Activated CD4-positive, alpha-beta T cell treated with anti-CD3 and anti-CD28 coated beads, Interleukin-2, amount 50 U/mL, for 24 hours (primary cell): ENCODE measurements at regions not wholly inside any gene's neighbourhood (a gene's known extent, or its start where the extent isn't known, plus 50 kb on each side); places are given as distances from the start of the nearest gene placed in this dataset.
"Not testable (repeated sequence)": the region's sequence is repeated elsewhere in the genome, so short reads cannot be mapped to it uniquely, and the experiment has no call there.

Source experiments
- DNase-seq, 2 donors: peaks; one replicate each; pipeline ENCODE4 v3.0.0-alpha.2; 2020; ENCODE audit warnings: low read depth in 1 of 2, low spot score in 1 of 2

DNA sequence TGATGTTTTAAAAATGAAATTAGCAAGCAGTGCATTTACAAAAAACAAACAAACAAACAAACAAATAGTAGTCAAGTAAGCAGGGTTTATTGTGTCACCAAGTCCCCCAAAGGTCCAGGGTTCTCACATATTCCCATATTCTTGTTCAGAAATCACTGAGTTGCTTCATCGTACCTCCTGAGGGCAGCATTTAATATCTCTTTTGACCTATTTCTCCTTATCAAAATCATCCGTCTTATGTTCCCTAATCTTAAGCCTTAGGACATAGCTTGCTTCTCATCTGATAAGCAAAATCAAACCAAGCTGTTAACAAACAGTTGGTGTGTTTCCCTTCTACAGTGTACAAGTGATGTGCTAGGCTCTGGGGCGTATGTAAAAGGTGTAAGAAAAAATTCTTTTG, 109.5 kb upstream of the MAN2A1 start:
- no peak for DNase-seq

DNA sequence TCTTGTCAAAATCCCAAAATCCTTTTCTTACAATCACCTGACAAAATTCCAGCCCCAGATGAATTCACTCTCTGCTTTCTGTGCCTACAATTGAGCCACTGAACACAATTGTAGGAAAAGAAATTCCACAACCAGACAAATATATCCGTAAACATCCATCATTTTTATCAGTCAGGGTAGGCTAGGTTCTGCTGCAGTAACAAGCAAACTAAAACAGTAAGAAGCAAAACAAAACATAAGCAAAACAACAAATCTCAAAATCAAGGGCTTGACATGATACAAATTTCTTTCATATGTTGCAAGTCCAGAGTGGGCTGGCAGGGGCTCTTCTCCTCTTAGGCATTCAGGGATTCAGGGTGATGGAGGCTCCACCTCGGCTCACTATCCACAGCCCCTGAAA, 114.2 kb upstream of the MAN2A1 start:
- no peak for DNase-seq

DNA sequence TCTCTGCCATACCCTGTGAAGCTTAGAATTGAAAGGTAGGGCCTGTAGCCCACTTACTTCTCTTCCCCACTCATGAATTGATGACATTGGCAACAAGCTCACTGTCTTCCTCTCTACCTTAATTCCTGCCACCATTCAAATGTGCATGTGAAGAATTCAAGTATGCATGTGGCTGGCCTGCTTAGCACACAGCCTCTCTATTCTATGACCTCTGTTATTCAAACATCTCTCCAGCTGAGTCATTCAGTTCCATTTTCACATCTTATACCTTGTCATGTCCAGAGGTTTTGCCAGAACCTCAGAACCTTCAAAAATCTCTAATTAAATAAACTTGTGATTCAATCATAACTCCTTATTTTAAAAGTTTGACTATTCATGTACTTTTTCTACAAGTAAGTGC, 114.7 kb upstream of the MAN2A1 start:
- DNase-seq, result no peak

DNA sequence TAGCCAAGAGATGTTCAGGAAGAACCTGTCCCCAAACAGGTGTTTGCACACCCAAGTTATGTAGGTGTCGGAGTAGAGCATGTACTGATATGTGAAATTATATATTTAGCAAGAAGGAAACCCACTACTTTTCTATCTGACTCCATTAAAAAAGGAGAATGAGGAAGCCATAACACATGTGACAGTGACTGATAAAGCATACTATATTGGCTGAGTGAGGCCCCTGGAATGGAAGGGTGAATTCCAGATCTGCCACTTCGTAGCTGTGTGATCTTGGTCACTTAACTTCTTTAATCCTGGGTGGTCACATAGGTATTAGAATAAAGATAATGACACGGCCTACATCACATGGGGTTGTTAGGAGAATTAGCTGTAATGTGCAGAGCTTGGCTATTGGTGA, 116.0 kb upstream of the MAN2A1 start:
- DNase-seq, result no peak

DNA sequence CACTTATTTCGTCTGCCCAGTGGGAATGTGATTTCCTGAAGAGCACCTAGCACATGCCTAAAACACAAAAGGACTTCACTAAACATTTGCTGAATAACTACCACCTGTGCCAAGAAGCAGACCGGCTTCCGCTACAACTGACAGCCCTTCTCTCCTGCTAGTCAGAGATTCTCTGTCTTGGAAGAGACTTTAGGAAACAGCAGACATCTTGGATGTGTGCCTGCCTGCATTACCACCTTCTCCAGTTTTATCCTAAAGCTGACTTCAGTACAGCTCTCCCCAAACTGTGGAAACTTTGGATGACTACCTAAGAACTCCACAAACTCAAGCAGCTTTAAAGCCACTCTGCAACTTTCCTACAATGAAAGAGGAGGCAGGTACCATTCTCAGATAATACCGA, 116.5 kb upstream of the MAN2A1 start:
- no peak for DNase-seq

DNA sequence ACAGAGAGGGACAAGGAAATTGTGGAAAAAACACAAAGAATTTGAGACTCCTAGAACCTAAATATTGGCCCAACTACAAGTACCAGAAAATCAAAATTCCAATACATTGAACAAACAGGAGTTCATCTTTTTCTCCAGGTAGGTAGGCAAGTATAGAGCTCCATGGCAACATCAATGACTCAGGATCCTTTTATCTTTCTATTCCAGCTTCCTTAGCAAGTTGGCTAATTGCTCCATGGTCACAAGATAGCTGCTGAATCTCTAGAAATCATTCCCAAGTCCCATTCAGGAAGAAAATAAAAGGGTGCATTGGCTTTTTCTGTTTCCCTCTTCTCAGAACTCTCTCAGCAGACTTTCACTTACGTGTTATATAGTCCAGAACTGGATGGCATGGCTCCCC, 117.9 kb upstream of the MAN2A1 start:
- no peak for DNase-seq

DNA sequence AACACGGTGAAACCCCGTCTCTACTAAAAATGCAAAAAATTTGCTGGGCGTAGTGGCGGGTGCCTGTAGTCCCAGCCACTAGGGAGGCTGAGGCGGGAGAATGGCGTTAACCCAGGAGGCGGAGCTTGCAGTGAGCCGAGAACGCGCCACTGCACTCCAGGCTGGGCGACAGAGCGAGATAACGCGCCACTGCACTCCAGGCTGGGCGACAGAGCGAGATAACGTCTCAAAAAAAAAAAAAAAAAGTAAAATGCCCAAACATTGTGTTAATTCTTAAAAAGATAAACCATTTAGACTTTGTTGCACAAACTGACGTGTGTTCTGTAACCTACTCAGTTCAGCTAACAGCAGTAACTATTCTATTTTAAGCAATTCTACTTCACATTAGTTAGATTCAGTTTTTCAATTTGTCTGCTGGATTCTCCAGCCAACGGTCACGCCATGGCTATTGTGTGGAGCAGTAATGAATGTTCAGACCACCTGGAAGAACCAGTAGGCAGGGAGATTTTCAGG, 119.3 kb upstream of the MAN2A1 start:
- no peak for DNase-seq

DNA sequence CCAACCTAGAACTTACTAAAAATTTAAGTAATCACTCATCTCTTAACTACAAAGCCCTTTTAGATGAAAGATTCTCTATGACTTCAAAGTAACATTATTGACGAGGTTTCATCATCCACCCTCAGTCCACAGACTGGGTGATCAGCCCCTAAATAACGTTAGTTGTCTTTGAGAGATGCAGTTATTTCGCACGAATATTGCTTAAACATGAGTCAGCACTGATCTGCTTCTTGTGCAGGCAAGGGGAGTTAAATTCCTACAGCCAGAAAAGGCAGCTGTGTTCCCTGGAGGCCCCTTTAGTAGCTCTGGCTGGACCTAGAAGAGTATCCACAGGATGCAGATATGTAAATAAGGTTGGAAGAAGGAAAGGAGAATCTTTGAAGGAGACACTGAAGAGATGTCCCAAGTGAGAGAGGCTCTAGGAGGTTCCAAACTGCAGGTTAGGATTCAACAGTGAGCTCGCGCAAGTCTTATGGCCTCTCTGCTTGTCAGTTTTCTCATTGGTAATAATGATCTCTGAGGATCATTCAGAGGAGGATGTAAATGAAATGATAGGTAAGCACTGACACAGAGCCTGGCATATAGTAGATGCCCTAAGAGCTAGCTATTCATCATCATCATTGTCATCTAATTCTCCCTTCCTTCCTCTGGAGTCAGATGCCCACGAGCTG, 122.2 kb upstream of the MAN2A1 start:
- DNase-seq, result no peak

DNA sequence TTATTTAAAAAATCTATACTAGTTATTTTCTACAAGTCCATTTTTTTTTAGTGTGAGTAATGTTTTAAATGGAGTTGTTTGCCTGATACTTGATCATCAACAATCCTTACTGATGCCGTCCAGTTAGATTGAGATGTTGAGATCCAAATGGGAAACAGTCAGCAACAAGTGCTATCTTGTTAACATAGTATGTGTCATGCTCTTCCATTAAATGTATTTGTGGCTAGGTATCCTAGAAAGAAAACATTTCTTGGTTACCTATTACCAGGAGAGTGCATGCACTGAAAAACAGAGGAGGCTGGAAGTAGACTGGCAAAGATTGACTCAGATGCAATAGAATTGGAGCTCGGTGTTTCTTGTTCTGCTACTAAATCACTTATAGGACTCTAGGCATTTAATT, 123.4 kb upstream of the MAN2A1 start:
- no peak for DNase-seq

DNA sequence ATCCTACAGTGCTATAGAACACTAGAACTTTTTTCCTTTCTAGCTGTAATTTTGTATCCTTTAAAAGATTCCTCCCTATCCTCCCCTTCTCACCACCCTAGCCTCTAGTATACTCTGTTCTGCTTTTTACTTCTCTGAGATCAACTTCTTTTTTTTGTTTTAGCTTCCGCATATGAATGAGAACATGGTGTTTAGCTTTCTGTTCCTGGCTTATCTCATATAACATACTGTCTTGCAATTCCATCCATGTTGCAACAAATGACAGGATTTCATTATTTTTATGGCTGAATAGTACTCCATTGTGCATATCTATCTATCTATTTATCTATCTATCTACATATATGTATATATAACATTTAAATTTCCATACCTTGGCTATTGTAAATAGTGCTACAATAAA, 126.0 kb upstream of the MAN2A1 start:
- no peak for DNase-seq

DNA sequence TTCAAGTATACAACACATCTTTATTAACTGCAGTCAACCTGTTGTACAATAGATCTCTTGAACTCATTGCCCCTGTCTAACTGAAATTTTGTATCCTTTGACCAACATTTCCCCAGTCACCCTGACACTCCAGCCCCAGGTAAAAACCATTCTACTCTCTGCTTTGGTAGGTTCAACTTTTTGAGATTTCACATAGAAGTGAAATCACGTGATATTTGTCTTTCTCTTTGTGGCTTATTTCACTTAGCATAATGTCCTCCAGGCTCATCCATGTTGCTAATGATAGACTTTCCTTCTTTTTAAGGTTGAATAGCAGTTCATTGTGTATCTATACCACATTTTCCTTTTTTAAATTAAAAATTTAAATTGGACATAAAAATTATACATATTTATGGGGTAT, 126.5 kb upstream of the MAN2A1 start:
- no peak for DNase-seq

DNA sequence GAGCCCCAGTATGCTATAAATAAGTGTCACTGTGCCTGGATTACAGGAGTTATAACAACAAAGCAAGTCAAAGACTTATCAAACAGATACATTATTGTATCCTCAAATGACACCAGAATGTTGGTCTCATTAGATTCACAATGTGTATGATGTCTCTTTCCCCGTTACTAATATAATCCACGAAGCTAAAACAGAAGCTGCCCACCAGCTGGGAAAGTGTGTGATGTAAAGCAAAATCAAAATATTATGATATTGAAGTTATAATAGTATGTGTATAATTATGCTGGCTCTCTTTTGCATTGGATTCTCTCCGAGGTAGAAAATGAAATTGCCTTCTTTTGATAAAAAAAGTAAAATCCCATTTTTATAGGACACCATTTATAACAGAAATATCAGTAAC, 127.3 kb upstream of the MAN2A1 start:
- no peak for DNase-seq

DNA sequence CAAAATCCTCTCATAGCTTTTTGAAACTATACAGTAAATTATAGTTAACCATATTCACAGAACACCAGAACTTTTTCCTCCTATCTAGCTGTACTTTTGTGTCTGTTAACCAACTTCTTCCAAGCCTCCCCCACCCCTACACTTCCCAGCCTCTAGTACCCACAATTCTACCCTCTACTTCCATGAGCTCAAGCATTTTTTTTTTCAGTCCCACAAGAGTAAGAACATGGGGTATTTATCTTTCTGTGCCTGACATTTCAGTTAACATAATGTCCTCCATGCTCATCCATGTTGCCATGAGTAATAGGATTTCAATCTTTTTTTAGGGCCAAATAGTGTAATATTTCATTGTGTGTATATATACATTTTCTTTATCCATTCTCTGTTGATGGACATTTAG, 128.3 kb upstream of the MAN2A1 start:
- no peak for DNase-seq

DNA sequence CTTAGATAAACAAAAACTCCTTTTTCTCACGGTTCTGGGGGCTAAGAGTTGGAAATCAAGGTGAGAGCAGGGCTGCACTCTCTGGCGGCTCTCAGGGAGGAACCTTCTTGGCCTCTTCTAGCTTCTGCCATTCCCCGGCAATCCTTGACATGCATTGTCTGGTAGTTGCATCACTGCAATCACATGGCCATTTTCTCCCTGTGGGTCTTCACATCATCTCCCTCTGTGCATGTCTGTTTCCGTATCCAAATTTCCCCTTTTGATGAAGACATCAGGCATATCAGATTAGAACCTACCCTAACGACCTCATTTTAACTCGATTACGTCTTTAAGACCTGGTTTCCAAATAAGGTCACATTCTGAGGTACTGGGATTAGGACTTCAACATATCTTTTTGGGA, 129.2 kb upstream of the MAN2A1 start:
- no peak for DNase-seq

DNA sequence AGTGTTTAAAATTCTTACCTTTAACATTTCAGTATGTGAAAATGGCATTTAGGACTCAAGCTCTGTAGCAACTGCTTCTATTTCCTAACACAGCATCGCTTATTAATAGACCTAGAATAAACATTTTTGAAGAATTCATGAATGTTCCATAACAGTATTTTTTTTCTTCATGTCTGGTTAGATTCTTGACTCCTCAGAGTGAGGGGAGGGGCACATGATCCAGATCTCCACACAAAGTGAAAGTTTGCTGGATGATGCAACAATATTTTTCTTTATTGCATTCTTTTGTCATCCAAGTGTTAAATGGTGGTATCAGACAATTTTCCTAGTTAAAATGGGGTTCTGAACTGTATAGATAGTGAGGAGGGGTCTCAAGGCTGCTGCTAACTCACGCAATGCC, 130.8 kb upstream of the MAN2A1 start:
- DNase-seq, result no peak

DNA sequence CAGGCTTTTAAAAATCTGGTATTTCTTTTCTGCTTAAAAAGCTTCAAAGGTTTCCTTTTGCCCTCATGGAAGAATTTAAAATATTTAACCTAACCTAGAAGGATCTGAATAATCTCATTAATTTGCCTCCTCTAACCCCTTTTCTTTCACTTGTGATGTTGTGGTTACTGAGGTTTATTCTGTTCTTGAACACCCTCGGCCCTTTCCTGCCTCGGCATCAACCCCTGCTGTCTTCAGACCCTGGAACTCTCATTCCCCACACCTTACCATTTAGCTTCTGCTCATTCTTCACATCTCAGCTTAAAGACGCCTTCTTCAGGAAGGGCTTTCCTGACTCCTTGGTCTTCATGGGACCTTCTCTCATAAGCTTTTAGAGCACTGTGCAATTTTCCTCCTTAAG, 131.4 kb upstream of the MAN2A1 start:
- DNase-seq, result no peak

DNA sequence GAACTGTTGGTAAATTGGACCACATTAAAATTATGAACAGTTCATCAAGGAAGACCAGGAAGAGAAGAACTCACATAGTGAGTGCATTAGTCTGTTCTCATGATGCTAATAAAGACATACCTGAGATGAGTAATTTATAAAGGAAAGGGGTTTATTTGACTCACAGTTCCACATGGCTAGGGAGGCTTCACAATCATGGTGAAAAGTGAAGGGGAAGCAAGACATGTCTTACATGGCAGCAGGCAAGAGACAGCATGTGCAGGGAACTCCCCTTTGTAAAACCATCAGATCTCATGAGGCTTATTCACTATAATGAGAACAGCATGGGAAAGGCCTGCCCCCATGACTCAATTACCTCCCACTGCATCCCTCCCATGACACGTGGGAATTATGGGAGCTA, 135.9 kb upstream of the MAN2A1 start:
- no peak for DNase-seq

DNA sequence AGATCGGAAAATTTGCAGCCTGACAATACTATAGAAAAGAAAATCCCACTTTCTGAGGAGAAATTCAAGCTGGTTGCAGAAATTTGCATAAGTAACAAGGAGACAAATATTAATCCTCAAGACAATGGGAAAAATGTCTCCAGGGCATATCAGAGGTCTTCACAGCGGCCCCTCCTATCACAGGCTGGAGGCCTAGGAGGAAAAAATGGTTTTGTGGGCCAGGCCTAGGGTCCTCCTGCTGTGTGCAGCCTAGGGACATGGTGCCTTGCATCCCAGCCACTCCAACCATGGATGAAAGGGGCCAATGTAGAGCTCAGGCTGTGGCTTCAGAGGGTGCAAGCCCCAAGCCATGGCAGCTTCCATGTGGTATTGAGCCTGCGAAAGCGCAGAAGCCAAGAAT, 138.5 kb upstream of the MAN2A1 start:
- DNase-seq, result not testable (repeated sequence)

DNA sequence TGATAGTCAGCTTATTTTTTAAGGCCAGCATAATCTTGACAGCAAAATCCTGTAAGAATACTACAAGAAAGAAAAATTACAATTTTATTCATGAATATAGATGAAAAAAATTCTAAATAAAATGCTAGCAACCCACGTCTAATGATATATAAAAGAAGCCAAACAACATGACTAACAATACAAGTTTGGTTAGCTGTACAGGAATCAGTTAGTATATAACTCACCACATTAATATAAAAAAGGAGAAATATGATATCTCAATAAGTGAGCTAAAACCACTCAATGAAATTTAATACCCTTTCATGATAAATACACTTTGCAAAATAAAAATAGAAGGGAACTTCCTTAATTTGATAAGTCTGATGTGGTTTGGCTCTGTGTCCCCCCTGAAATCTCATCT, 139.7 kb upstream of the MAN2A1 start:
- no peak for DNase-seq

DNA sequence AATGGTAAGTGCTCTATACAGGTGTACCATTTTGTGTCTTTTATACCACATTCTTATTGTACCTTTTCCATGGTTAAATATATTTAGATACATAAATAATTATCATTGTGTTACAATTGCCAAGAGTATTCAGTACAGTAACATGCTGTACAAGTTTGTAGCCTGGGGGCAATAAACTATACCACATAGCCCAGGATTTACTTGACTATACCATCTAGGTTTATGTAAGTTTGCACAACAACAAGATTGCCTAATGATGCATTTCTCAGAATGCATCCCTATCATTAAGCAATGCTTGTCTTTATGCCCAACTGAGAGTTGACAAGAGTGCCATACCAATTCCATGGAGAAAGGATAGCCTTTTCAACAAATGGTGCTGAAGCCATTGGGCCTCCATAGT, 136.7 kb upstream of the PJA2 start:
- DNase-seq, result no peak

DNA sequence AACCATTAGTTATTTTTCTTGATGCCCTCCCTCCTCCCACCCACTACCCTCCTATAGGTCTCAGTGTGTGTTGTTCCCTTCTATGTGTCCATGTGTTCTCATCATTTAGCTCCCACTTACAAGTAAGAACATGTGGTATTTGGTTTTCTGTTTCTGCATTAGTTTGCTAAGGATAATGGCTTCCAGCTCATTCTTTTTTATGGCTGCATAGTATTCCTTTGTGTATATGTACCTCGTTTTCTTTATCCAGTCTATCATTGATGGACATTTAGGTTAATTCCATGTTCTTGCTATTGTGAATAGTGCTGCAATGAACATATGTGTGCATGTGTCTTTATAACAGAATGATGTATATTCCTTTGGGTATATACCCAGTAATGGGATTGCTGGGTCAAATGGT, 135.1 kb upstream of the PJA2 start:
- DNase-seq, result not testable (repeated sequence)

DNA sequence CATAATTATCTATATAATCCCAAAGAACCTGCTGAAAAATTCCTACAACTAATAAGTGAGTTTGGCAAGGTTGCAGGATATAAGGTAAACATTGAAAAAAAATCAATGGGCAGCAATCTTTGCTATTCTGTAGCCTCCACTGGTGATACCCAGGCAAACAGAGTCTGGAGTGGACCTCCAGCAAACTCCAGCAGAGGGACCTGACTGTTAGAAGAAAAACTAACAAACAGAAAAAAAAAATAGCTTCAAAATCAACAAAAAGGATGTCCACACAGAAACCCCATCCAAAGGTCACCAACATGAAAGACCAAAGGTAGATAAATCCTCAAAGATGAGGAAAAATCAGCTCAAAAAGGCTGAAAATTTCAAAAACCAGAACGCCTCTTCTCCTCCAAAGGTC, 128.9 kb upstream of the PJA2 start:
- not testable (repeated sequence) for DNase-seq

DNA sequence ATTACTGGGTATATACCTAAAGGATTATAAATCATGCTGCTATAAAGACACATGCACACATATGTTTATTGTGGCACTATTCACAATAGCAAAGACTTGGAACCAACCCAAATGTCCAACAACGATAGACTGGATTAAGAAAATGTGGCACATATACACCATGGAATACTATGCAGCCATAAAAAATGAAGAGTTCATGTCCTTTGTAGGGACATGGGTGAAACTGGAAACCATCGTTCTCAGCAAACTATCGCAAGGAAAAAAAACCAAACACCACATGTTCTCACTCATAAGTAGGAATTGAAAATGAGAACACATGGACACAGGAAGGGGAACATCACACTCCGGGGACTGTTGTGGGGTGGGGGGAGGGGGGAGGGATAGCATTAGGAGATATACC, 125.3 kb upstream of the PJA2 start:
- DNase-seq, result not testable (repeated sequence)
